ENCODE measurements at regions not wholly inside any gene's neighbourhood (a gene's known extent, or its start where the extent isn't known, plus 50 kb on each side); places are given as distances from the start of the nearest gene placed in this dataset.

GRCh38 chrX:5415738-5416137, 812.9 kb downstream of the NLGN4X start:
- TF ChIP-seq, protein P1, sequence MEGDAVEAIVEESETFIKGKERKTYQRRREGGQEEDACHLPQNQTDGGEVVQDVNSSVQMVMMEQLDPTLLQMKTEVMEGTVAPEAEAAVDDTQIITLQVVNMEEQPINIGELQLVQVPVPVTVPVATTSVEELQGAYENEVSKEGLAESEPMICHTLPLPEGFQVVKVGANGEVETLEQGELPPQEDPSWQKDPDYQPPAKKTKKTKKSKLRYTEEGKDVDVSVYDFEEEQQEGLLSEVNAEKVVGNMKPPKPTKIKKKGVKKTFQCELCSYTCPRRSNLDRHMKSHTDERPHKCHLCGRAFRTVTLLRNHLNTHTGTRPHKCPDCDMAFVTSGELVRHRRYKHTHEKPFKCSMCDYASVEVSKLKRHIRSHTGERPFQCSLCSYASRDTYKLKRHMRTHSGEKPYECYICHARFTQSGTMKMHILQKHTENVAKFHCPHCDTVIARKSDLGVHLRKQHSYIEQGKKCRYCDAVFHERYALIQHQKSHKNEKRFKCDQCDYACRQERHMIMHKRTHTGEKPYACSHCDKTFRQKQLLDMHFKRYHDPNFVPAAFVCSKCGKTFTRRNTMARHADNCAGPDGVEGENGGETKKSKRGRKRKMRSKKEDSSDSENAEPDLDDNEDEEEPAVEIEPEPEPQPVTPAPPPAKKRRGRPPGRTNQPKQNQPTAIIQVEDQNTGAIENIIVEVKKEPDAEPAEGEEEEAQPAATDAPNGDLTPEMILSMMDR (conservative IDR thresholded peaks at IDR 0.05; ENCODE audit: low read length), result no peak
- no peak for TF ChIP-seq EZH2phosphoT487 (IDR thresholded peaks at IDR 0.05; ENCODE audit: borderline replicate concordance)

Measured in Loucy (cell line).